ENCODE measurements at regions not wholly inside any gene's neighbourhood (a gene's known extent, or its start where the extent isn't known, plus 50 kb on each side); places are given as distances from the start of the nearest gene placed in this dataset.
"Not testable (repeated sequence)": the region's sequence is repeated elsewhere in the genome, so short reads cannot be mapped to it uniquely, and the experiment has no call there.

DNA sequence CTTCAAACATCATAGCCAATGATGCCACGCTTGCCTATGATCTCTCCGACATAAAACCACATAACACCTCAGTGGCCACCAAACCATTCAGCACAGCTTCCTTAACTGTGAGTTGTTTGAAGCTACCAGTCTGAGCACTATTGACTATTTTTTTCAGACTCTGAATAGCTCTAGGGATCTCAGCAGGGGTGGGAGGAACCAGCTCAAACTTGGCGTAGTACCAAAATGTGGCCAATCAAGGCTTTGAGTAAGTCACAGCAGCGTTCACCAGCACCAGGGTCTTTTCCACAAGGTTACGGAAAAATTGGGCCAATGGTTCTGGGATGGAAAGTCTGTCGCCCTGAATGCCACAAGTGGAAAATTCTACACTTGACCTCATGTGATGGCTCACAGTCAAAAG is 70.6 kb downstream of the SMPDL3A start:
- DNase-seq, result no peak

DNA sequence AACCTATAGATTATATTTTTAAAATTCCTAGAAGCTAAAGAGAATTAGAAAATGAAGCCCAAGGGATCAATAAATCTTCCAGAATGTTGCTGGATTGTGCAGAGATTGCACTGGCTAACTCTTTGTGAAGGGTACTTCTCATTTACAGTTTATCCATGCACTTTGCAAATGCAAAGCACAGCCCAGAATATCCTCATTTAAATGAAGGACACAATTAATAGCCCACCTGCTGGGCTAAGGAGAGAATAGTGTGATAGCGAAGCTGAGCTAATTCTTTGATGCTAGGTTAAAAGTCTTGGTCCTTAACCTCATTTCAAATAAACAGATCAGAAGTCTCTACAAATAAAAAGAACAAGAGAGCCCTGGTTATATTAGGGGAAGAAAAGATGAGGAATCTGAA is 72.5 kb downstream of the SMPDL3A start:
- no peak for DNase-seq

DNA sequence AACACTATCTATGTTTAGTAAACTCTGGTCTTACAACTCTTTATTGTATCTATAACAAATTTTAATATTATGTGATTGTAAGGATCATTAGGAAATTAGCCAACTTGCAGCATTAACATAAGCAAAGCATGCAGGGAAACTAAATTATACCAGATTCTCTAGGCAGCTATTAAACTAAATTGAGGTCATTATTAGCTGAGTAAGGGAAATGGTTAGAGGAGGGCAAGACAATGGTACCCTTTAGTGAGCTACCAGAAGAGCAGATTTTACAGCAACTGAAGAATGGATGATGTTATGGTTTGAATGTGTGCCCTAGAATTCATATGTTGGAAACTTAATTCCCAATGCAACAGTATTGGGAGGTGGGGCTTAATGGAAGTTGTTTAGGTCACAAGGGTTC is 79.1 kb downstream of the SMPDL3A start:
- DNase-seq, result no peak

DNA sequence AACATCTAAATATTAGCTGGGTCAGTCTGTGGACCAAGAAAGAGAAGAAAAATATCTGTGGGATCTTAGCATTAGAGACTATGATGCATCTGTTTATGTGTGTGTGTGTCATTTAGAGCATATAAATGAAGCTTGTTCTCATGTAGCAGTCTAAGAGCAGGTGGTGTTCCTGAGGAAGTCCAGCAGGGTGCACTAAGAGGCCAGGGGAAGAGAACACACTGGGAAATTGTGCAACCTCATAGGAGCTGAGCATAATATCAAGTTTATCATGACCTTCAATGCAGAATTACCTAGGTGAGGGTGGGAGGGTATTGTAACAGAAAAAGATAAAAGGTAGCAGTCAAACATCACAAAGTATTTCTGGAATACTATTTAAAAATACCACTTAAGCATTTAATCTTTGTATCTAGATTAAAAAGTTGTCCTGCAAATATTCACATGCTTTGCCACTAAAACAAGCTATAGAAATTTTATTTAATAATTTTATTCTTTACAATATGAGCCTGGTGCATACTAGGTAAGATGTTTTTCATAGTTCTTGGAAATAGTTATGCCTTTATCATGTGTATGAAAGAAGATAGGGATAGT is 80.5 kb downstream of the SMPDL3A start:
- DNase-seq, result peak; percentile 6

DNA sequence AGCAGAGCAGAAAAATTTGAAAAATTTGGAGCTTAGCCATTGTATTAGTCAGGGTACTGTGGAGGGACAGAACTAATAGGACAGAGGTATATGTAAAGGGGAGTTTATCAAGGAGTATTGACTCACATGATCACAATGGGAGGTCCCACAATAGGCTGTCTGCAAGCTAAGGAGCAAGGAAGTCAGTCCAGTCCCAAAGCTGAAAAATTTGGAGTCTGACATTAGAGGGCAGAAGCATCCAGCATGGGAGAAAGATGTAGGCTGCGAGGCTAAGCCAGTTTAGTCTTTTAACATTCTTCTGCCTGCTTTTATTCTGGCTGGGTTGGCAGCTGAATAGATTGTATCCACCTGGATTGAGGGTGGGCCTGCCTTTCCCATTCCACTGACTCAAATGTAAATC is 82.0 kb downstream of the SMPDL3A start:
- no peak for DNase-seq

DNA sequence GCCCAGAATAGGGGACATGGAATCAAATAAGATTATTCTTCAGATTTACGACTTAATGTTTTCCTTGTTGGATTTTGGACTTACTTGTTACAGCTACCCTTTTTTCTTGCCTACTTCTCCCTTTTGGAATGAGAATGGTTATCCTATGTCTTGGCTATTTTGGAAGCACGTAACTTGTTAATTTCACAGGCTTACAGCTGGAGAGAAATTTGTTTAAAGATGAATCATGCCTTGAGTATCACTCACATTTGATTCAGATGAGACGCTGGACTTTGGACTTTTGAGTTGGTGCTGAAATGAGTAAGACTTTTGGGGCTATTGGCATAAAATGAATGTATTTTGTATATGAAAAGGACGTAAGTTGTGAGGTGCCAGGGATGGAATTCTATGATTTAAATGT is 83.3 kb downstream of the SMPDL3A start:
- no peak for DNase-seq

DNA sequence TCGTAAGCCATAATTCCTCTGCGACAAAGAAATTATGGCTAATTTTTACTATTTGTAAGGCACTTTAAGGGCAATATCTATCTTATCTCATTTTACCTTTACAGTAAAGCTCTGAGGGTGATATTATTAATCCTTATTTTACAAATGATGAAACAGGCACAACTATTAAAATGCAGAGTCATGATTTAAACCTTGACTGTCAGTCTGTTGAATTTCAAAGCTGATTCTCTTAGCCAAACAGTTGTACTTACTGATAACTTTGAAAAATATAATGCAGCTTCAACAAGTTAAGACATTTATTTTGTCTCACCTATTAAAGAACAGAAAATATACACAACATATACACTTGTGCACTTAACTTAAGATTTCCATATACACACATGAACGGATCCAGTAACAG is 88.2 kb downstream of the SMPDL3A start:
- DNase-seq, result no peak

DNA sequence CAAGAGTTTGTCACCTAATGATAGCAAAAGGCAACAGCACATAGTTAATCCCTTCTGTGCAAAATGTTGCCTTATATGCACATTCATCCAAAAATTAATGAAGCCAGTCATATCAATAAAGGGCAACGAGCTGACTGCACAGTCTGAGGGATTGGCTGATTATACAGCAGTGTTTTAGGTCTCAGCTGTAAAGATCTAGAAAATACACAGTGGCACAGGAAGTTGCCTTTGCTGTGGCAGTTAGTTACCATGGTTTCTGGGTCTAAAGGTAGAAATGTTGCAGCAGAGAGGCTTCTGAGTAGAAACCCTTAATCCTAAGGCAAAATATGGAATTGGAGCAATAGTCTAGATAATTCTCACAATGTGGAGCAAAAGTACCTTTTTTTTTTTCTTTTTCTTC is 89.7 kb downstream of the SMPDL3A start:
- DNase-seq, result no peak

DNA sequence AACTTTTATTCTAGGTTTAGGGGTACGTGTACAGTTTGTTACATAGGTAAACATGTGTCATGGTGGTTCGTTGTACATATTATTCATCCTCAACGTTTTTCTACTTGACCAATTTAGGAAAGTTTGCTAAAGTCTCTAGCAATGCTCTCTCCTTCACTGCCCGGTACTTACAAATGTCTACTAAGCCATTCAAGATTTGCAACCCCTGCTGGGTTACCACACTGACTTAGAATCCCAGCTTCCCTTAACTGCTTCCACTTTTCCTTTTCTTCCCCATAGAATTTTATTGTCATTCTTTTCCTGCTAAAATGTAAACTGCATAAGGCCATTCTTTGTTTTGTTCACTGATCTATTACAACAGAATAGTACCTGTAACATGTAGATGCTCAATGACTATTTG is 97.4 kb downstream of the SMPDL3A start:
- no peak for DNase-seq

DNA sequence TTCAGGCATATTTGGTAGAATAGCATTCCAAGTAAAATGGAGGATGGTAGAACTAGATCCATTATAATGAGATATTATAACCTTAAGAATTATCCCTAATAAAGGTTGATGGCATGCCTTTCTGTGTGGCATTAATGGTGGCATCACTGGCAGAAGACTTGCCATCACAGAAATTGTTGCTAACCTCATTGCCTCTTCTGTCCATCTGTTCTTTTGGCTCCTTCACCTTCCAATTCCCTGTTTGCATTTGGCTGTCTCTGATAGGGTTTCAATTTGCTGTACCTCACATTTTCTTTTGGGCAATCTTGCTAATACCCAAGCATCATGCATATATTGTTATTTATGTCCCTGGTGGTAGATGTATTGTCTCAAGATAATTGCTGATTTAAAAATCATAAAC is 98.9 kb downstream of the SMPDL3A start:
- DNase-seq, result no peak

DNA sequence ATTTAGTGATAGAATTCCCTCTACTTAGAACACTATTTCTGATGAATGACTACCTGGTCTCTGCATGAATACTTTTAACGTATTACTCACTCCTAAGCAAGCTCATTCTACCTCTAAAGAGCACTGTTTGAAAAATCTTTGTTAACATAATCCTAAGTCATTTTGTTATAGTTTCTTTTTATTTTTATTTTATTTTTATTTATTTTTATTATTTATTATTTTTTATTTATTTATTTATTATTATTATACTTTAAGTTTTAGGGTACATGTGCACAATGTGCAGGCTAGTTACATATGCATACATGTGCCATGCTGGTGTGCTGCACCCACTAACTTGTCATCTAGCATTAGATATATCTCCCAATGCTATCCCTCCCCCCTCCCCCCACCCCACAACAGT is 99.6 kb downstream of the SMPDL3A start:
- not testable (repeated sequence) for DNase-seq

DNA sequence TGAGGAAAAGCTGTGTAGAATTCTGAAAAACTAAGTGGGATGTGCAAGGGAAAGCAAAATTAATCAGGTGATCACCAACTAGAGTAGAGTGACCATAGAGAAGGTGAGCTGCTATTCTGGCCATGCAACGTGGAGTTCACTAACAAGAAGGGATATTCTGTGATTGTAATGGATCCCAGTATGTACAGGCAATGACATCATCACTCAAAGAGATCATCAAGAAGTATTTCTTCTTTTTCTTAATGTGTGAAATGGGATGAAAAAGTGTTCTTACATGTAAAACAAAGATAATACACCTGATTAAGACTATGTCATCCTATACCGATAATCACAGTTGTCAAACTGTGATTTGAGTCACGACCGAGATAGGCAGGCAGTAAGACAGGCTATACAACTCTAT is 101.2 kb downstream of the SMPDL3A start:
- DNase-seq, result no peak

DNA sequence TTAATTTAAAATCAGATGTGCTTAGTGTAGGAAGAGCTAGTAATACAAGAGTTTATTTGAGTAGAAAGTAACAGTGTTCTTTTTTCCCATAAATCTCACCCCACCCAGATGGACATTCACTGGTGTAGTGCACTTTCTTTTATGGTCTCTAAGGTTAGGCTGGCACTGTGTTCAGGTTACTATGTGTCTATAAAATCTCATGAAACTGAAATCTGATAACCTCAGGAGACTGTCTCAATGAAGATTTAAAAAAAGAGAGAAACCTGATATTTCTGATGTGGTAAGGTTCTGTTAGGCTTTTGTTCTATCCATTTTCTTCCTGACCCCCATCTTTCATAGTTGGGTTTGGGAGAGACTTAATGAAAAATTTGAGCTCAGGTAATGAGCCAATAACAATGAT is 101.2 kb upstream of the CLVS2 start:
- no peak for DNase-seq

DNA sequence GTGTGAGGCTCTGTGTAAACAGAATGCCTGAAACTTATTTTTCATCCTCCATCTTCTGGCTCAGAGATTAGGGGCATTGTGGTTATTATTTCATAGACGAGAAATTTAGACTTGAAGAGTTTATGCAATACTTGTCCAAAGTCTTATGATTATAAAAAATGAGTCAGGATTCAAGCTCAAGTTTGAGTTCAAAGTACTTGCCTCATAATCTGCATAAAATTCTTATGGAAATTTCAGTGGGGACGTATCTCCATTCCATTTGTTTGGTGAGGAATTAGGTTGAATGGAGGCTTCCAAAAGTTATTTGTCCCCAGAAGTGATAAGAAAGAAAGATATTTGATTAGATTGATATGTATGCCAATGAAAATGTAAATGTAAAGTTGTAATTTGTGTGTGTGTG is 93.7 kb upstream of the CLVS2 start:
- DNase-seq, result no peak

DNA sequence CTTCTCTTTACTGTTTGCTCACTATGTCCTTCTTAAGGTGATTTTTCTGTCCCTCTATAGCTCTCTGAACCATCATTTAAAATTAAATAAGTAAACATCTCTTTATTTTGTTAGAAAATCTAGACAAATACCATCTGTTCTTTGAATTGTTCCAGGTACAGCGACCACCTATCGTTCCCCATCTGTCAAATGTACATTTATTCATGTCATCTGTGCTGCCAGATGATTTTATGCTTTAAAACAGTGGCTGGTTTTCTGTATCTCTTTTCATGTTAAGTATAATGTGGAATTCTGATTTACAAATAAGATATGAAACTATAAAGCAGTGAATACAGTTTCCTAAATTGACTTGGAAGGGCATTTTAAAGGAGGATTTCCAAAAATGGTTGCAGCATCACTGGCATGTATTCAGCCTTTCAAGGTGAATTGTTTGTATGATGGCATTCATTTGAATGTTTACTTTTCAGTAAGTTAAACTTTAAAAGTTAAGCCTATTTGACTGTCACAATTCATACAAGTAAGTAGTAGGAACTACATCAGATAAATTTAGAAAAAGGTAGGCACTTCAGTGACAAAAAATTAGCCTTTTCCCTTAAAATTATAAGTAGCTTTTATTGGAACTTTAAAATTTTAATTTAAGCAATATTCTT is 92.6 kb upstream of the CLVS2 start:
- no peak for DNase-seq

DNA sequence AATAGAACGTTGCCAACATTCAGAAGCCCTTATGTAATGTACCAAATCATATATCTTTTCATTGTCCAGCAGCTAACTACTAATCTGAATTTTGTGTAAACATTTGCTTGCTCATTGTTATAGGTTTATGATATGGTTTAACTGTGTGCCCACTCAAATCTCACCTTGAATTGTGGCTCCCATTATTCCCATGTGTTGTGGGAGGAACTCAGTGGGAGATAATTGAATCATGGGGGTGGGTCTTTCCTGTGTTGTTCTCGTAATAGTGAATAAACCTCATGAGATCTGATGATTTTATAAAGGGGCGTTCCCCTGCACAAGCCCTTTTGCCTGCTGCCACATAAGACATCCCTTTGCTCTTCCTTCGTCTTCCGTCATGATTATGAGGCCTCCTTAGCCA is 91.9 kb upstream of the CLVS2 start:
- DNase-seq, result no peak

DNA sequence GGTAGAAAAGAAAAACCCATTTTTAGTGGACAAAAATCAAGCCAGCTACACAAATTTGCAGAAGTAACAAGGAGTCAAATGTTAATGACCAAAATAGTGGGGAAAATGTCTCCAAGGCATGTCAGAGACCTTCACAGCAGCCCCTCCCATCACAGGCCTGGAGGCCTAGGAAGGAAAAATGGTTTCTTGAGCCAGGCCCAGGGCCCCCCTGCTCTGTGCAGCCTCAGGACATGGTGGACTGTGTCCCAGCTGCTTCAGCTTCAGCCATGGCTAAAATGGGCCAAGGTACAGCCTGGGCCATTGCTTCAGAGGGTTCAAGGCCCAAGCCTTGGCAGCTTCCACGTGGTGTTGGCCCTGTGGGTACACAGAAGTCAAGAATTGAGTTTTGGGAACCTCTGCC is 82.5 kb upstream of the CLVS2 start:
- no peak for DNase-seq

DNA sequence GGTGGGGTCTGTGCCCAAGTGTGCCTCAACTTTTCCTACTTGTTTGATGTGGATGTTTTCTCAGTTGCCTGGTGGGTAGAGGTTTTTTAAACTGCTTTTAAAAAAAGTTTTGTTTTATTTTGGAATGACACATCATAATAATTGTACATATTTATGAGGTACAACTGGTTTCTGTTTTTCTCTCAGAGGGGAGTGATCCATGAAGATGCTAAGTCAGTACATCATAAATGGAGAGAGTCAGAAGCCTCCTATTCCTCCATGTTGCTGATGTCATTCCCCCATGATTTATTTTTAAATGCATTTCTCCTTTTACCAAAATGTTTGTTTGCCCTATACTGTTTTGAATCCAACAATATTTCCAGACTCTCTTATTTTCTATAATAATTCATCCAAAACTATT is 77.3 kb upstream of the CLVS2 start:
- no peak for DNase-seq

DNA sequence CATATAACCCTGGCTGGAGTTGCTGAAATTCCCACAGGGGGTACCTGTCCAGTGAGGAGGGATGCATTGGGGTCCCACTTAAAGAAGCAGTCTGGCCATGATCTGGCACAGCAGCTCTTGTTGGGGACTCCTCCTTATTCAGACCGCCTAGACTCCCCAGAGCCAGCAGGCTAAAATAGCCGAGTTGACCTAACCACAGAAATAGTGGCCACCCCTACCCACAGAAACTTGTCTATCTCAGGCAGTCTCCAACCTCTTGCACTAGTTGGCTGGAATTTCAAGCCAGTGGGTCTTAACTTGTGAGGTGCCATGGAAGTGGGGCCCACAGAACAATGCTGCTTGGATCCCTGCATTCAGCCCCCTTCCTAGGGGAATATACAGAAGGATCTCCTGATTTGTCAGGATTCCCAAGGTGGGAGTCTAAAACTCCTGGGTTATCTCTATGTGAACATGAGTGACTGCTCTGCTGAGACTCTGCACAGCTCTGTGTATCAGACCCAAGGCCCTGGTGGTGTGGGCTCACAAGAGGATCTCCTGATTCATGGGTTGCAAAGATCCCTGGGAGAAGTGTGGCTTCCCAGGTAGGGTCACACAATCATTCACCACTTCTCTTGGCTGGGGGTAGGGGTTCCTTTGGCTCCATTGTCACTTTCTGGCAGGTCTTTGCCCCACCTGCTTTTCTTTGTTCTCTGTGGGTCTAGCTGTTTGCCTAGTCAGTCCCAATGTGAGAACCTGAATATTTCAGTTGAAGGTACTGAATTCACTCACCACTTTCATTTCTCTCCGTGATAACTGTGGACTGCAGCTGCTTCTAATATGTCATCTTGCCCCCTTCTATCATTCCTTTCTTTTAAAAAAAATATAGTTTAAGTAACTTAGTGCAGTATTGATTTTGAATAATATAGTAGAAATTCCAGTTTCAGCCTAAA is 65.5 kb upstream of the CLVS2 start:
- no peak for DNase-seq

DNA sequence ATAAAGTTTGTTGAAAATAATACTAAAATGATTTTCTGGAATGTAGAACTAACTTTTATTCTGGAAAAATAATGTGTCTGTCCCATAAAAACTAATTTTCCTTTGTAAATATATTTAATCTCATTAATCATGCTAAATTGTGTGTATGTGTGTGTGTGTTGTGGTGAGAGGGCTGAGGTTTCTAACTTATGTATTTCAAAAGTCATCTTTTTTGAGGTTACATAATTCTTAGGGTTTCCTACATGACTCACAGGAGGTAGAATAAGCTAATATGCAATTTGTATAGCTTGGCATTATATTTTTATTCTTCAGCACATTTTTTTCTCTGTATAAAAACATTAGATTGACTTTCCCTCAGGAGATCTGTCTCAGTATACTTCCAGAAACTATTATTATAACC is 64.1 kb upstream of the CLVS2 start:
- no peak for DNase-seq

DNA sequence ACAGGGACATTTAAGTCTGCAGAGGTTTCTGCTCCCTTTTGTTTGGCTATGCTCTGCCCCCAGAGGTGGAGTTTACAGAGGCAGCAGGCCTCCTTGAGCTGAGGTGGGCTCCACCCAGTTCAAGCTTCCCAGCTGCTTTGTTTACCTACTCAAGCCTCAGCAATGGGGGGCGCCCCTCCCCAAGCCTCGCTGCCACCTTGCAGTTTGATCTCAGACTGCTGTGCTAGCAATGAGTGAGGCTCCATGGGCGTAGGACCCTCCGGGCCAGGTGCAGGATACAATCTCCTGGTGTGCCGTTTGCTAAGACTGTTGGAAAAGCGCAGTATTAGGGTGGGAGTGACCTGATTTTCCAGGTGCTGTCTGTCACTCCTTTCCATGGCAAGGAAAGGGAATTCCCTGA is 51.1 kb upstream of the CLVS2 start:
- not testable (repeated sequence) for DNase-seq

All from GF-D8 (cell line).